ENCODE measurements at regions not wholly inside any gene's neighbourhood (a gene's known extent, or its start where the extent isn't known, plus 50 kb on each side); places are given as distances from the start of the nearest gene placed in this dataset.

GRCh38 chr6:21511891-21512550 lies 81.5 kb upstream of the SOX4 start:
- Histone ChIP-seq H3K4me2 (ENCODE audit: low read length) (no peak overlapping the region), H3K9me3 (ENCODE audit: control insufficient read depth in 1 of 2, insufficient read depth in 1 of 2, low read depth in 1 of 2, low read length in 2 of 2) (no peaks in the 10 kb centered on the region), H3K36me3 (ENCODE audit: control insufficient read depth in 1 of 2, insufficient read depth in 2 of 2, low read length in 2 of 2) (no peaks in the 10 kb centered on the region), H3K79me2 (ENCODE audit: insufficient read depth, low read length) (no peaks in the 10 kb centered on the region), H3K27ac (ENCODE audit: low read depth, low read length) (no peak overlapping the region), H3K27me3 (ENCODE audit: insufficient read depth, low read length) (no peaks in the 10 kb centered on the region), H3K9me2 (ENCODE audit: insufficient read depth) (no peaks in the 10 kb centered on the region), H3K9ac (ENCODE audit: low read length) (no peak overlapping the region), H3K4me3 (replicated peaks in 1 of 2; ENCODE audit: low read depth in 1 of 2, low read length in 2 of 2) (no peak overlapping the region), H4K20me1 (ENCODE audit: insufficient read depth) (no peaks in the 10 kb centered on the region), H3K4me1 (ENCODE audit: control insufficient read depth in 1 of 2, insufficient read depth in 2 of 2, low read length in 2 of 2) (no peaks in the 10 kb centered on the region), H2AFZ (ENCODE audit: low read depth, low read length, poor library complexity, severe bottlenecking) (no peak overlapping the region)
- ATAC-seq, result no peak
- RAD21 ChIA-PET (ENCODE audit: low non-redundant PET in 1 of 2, low total read pairs in 2 of 2, uncharacterized antibody in 2 of 2, unreplicated experiment in 2 of 2), result interaction anchor here in 1 of 2 experiments (0.7 kb wide), 1 partner anchor 293 kb away, joined by 3 read pairs; no protein-coding TSS in a partner anchor
- DNase-seq (ENCODE audit: low read depth, low spot score), result no peak
- CTCF ChIA-PET, result no interaction called here
- no peak for TF ChIP-seq RAD21 (IDR thresholded peaks at IDR 0.05; ENCODE audit: low read depth)
- no peak for TF ChIP-seq MAX (IDR thresholded peaks at IDR 0.05)
- TF ChIP-seq CTCF (IDR thresholded peaks at IDR 0.05 in 2 of 3, conservative IDR thresholded peaks at IDR 0.05 in 1 of 3; ENCODE audit: borderline replicate concordance in 1 of 3, insufficient read depth in 1 of 3, low read depth in 2 of 3, low read length in 2 of 3), result no peak
- TF ChIP-seq ELF1 (IDR thresholded peaks at IDR 0.05; ENCODE audit: borderline replicate concordance, low read depth), result no peak
- TF ChIP-seq REST (IDR thresholded peaks at IDR 0.05; ENCODE audit: low read depth), result no peak
- TF ChIP-seq CEBPB (IDR thresholded peaks at IDR 0.05; ENCODE audit: low read depth), result no peak
- TF ChIP-seq SIN3A (IDR thresholded peaks at IDR 0.05; ENCODE audit: low read depth), result no peak
- no peak for TF ChIP-seq ZBTB33 (IDR thresholded peaks at IDR 0.05; ENCODE audit: extremely low read depth, insufficient replicate concordance, low read length)
- TF ChIP-seq ATF3 (IDR thresholded peaks at IDR 0.05), result no peak
- TF ChIP-seq POLR2AphosphoS5 (IDR thresholded peaks at IDR 0.05; ENCODE audit: low read depth, low read length), result no peak
- no peak for TF ChIP-seq EZH2phosphoT487 (IDR thresholded peaks at IDR 0.05; ENCODE audit: borderline replicate concordance)
- BruUV-seq (replicated peaks), result no TSS peak
- intact Hi-C loops (cut with micrococcal nuclease), result no loop called here
- POLR2A ChIA-PET, result no interaction called here

Data from HCT116 (cell line).